K562 (cell line): ENCODE measurements at regions not wholly inside any gene's neighbourhood (a gene's known extent, or its start where the extent isn't known, plus 50 kb on each side); places are given as distances from the start of the nearest gene placed in this dataset.

Source experiments
- ATAC-seq: fragments of 200-7000 bp; cut with Tn5 transposase; 3 replicates; pipeline ENCODE4 v1.9.1; 2020; ENCODE audit warnings: moderate library complexity
- BruUV-seq: library from RNA; stranded (reverse); fragments of 400-500 nt; replicated peaks from 2 replicates; lab custom pipeline; 2021; lab: Mats Ljungman, UMichigan
- CTCF ChIA-PET: fragments of 300-600 bp; formaldehyde crosslinking; extraction: SDS; loops from one replicate; lab custom pipeline; 2021; ENCODE audit warnings: low intra/inter-chr PET ratio; lab: Yijun Ruan, JAX
- POLR2A ChIA-PET: fragments of 300-600, 350-650 bp; sonication (Branson Sonifier 250); formaldehyde crosslinking; extraction: SDS; loops from one replicate; lab custom pipeline; 2021; ENCODE audit warnings: antibody characterized with exemption, inconsistent platforms; lab: Yijun Ruan, JAX
- DNase-seq, 4 experiments: peaks; one replicate each; pipeline versions ENCODE4 v3.0.0 to v3.0.0-alpha.2; 2011 to 2018; ENCODE audit warnings: low spot score in 3 of 4, mixed read lengths in 3 of 4; ENCODE audit errors: extremely low read depth in 1 of 4
- FAIRE-seq: peaks from 2 replicates; lab custom pipeline; 2011; peaks lifted over from hg19 to GRCh38; lab: Jason Lieb, UNC
- H2AFZ ChIP-seq: 2 replicates; pipeline ENCODE4 v1.6.0; 2011; ENCODE audit warnings: low read depth, low read length, control low read depth, inconsistent platforms
- H3K27ac ChIP-seq: fragments of 200-600 bp; 3 replicates; pipeline ENCODE4 v1.8.0; 2011; ENCODE audit warnings: low read depth, mild to moderate bottlenecking, control low read depth, inconsistent platforms, low read length, moderate library complexity, mixed read lengths; ENCODE audit errors: extremely low read depth
- H3K27me3 ChIP-seq, 2 experiments: fragments of 300-600 bp in 1 of 2; 2 replicates in 1 of 2; 3 replicates in 1 of 2; pipeline versions ENCODE4 v1.6.0 to v1.8.0; 2011; ENCODE audit warnings: inconsistent platforms in 2 of 2, low read length in 2 of 2, mild to moderate bottlenecking in 1 of 2, mixed read lengths in 1 of 2, moderate library complexity in 1 of 2; ENCODE audit not compliant: control insufficient read depth in 2 of 2, insufficient read depth in 2 of 2
- H3K36me3 ChIP-seq: fragments of 300-600 bp; 3 replicates; pipeline ENCODE4 v1.8.0; 2011; ENCODE audit warnings: mild to moderate bottlenecking, low read length, inconsistent platforms; ENCODE audit not compliant: control insufficient read depth, insufficient read depth
- H3K4me1 ChIP-seq, 2 experiments: fragments of 200-600 bp in 1 of 2; replicated peaks in 1 of 2; 2 replicates in 1 of 2; 3 replicates in 1 of 2; pipeline versions ENCODE4 v1.5.1 to v1.8.0; 2011; ENCODE audit warnings: inconsistent platforms in 2 of 2, low read length in 2 of 2, mild to moderate bottlenecking in 1 of 2, mixed read lengths in 1 of 2, moderate library complexity in 1 of 2; ENCODE audit not compliant: control insufficient read depth in 2 of 2, insufficient read depth in 2 of 2
- H3K4me2 ChIP-seq: 2 replicates; pipeline ENCODE4 v1.6.1; 2011; ENCODE audit warnings: low read length, control low read depth, inconsistent platforms, mixed read lengths; ENCODE audit not compliant: insufficient read depth
- H3K4me3 ChIP-seq: fragments of 200-600 bp; sonication (generic), shearing (Covaris generic); 2 replicates; pipeline ENCODE4 v1.5.1; 2016; ENCODE audit warnings: control low read depth, inconsistent platforms
- H3K79me2 ChIP-seq: fragments of 200-600 bp; 3 replicates; pipeline ENCODE4 v1.8.0; 2011; ENCODE audit warnings: low read length, inconsistent platforms; ENCODE audit not compliant: control insufficient read depth, insufficient read depth
- H3K9ac ChIP-seq, 2 experiments: 2 replicates each; pipeline versions ENCODE4 v1.6.0 to v1.6.1; 2011; ENCODE audit warnings: low read depth in 2 of 2, low read length in 2 of 2, control low read depth in 1 of 2, inconsistent platforms in 1 of 2, mild to moderate bottlenecking in 1 of 2, mixed read lengths in 1 of 2; ENCODE audit not compliant: insufficient read depth in 1 of 2
- H3K9me1 ChIP-seq: one replicate; pipeline ENCODE4 v1.6.0; 2011; ENCODE audit warnings: inconsistent platforms, mild to moderate bottlenecking, low read length, moderate library complexity; ENCODE audit not compliant: control insufficient read depth, insufficient read depth
- H3K9me3 ChIP-seq: replicated peaks from 2 replicates; pipeline ENCODE4 v1.5.1; 2011; ENCODE audit warnings: low read depth, low read length, inconsistent platforms; ENCODE audit not compliant: control insufficient read depth, insufficient read depth
- H4K20me1 ChIP-seq: replicated peaks from 2 replicates; pipeline ENCODE4 v1.6.1; 2011; ENCODE audit warnings: low read length, inconsistent platforms, mixed read lengths; ENCODE audit not compliant: control insufficient read depth, insufficient read depth
- CBX5 ChIP-seq: IDR thresholded peaks from 2 replicates; pipeline ENCODE4 v1.6.1; 2014; ENCODE audit warnings: low read depth, borderline replicate concordance
- CHD1 ChIP-seq: fragments of 200-600 bp; sonication (generic); IDR thresholded peaks from one replicate; pipeline ENCODE4 v1.6.1; 2012; ENCODE audit warnings: mild to moderate bottlenecking, moderate library complexity, low read length, inconsistent platforms
- MECOM ChIP-seq: fragments of 250-450 bp; sonication (Bioruptor Pico); IDR thresholded peaks from 2 replicates; pipeline ENCODE4 v1.8.0; 2022; ENCODE audit warnings: inconsistent platforms
- SAFB2 ChIP-seq: fragments of 200-400 bp; formaldehyde crosslinking; IDR thresholded peaks from 2 replicates; pipeline ENCODE4 v1.6.1; 2018; ENCODE audit warnings: borderline replicate concordance, low read length, low read depth, moderate library complexity; ENCODE audit not compliant: severe bottlenecking
- ZNF398 ChIP-seq: fragments of 250-450 bp; sonication (Bioruptor Pico); IDR thresholded peaks from 2 replicates; pipeline ENCODE4 v1.8.0; 2021; ENCODE audit warnings: moderate library complexity, mild to moderate bottlenecking, inconsistent platforms
- WGBS: fragments of 100-300 bp; shearing (Covaris generic); methylation state at CpG from one replicate; pipeline ENCODE4 v1.1.6; 2016; ENCODE audit warnings: low coverage, mixed read lengths; ENCODE audit not compliant: insufficient coverage; ENCODE audit errors: missing lambda C conversion rate; 5-methylcytosine and 5-hydroxymethylcytosine counted together
- in situ Hi-C: fragments of 300-500 bp; cut with MboI; formaldehyde crosslinking; loops from 4 replicates; pipeline ENCODE4 v1.15.0; 2018; ENCODE audit warnings: inconsistent platforms, mixed read lengths
- intact Hi-C: fragments of 100-400 bp; cut with micrococcal nuclease; formaldehyde crosslinking; loops from 2 replicates; pipeline ENCODE4 v1.14.2; 2022

GRCh38 chr2:67137699-67138098 is 259.4 kb upstream of the ETAA1 start (continued):
- no peak for TF ChIP-seq ZNF398 (CRISPR knock-in tag)

GRCh38 chr2:67142071-67142470 is 255.1 kb upstream of the ETAA1 start:
- ATAC-seq (no peak), DNase-seq (no peak), FAIRE-seq (no peak)
- no TSS peak for BruUV-seq
- WGBS, result 0% methylated on average over 1 of the region's 1 CpG
- no peaks in the 10 kb centered on the region for H4K20me1 ChIP-seq
- intact Hi-C loops (no loop called here), in situ Hi-C loops (no loop called here)
- no peaks in the 10 kb centered on the region for H3K4me1 ChIP-seq
- no peaks in the 10 kb centered on the region for H3K9me3 ChIP-seq
- H3K4me2 ChIP-seq, result no peak overlapping the region
- H3K9me1 ChIP-seq, result no peaks in the 10 kb centered on the region
- H3K79me2 ChIP-seq, result no peaks in the 10 kb centered on the region
- no peak overlapping the region for H2AFZ ChIP-seq
- no peak overlapping the region for H3K9ac ChIP-seq
- no peaks in the 10 kb centered on the region for H3K36me3 ChIP-seq
- POLR2A ChIA-PET, result no interaction called here
- H3K27ac ChIP-seq, result no peak overlapping the region
- TF ChIP-seq SAFB2, result no peak
- TF ChIP-seq CHD1, result no peak
- no peak for TF ChIP-seq CBX5
- TF ChIP-seq MECOM (CRISPR knock-in tag), result no peak
- TF ChIP-seq, all 486 proteins: peak for 0
- CTCF ChIA-PET, result no interaction called here
- no peaks in the 10 kb centered on the region for H3K27me3 ChIP-seq
- no peak overlapping the region for H3K4me3 ChIP-seq
